SH-SY5Y (cell line): ENCODE measurements at regions not wholly inside any gene's neighbourhood (a gene's known extent, or its start where the extent isn't known, plus 50 kb on each side); places are given as distances from the start of the nearest gene placed in this dataset.

Source experiments
- GATA2 ChIP-seq: IDR thresholded peaks from 2 replicates; pipeline ENCODE4 v1.6.1; 2011; ENCODE audit warnings: mild to moderate bottlenecking, low read depth, low read length
- GATA3 ChIP-seq: IDR thresholded peaks from 2 replicates; pipeline ENCODE4 v1.6.1; 2011; ENCODE audit warnings: low read depth, mild to moderate bottlenecking, low read length, moderate library complexity

GRCh38 chr14:89504602-89505313 lies 87.7 kb upstream of the FOXN3 start:
- TF ChIP-seq GATA3 (no peak), GATA2 (no peak)

DNA sequence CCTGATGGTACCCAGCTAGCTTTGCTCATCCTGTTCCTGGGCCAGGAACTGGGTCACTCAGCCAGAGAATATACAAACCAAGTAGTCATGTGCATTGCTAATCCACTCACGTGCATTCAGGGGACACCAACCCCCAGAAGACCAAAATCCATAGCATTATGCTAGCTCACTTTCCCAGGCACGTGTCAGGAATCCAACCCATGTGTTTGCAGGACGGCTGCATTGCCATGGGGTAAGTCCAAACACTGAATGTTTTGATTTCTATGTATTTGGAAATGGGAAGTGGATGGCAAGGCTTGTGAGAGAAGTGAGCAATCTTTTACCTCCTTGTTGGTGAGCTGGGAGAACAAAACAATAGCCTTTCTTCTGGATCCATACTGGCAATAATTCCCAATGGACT lies 87.1 kb upstream of the FOXN3 start:
- no peak for TF ChIP-seq GATA3
- TF ChIP-seq GATA2 = no peak

DNA sequence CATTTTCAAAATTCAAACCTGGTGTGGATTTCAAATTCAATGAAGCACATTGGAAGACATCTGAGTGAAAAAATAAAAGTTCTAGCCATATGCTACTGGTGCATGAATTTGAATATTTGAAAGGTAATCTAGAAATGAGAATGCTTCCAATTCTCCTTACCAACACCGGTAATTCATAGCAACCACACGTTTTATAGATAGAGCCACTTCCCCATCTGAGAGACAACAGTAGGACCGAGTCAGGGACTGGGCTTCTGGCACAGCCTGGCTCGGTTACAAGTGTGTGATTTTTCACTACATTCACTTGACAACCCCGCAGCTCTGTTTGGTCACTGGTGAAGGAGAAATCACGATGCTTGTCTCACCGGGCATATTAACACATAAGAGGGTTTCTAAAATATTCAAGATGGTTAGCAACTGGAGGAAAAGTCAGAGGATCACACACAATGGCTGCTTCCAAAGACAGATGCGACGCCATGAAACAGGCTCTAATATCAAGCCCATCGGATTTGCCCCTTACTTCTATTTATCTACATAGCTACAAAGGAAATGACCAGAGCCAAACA lies 86.5 kb upstream of the FOXN3 start:
- TF ChIP-seq GATA3 = no peak
- TF ChIP-seq GATA2 = no peak

GRCh38 chr14:89502966-89503365 lies 85.9 kb upstream of the FOXN3 start:
- TF ChIP-seq GATA2 = no peak
- TF ChIP-seq GATA3 = no peak

DNA sequence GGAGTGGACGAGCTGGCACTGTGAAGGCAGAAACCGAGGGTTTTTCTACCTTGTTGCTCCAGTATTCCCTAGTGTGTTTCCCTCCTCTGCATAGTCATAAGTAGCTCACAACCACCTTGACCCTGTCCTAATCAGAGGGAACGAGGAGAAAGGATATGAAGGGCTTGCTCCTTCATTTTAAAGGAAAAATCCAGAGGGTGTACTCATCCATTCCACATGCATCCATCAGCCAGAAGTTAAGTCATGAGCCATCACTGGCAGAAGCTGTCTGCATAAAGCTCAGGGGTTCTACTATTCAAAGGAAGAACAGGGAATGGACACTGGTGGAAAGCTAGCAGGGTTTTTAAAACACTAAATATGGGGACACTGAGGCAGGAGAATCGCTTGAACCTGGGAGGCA lies 84.3 kb upstream of the FOXN3 start:
- TF ChIP-seq GATA2 = no peak
- TF ChIP-seq GATA3 = no peak

- no peak for TF ChIP-seq GATA3
- no peak for TF ChIP-seq GATA2
These were observed 83.3 kb upstream of the FOXN3 start for GRCh38 chr14:89500303-89500702.

DNA sequence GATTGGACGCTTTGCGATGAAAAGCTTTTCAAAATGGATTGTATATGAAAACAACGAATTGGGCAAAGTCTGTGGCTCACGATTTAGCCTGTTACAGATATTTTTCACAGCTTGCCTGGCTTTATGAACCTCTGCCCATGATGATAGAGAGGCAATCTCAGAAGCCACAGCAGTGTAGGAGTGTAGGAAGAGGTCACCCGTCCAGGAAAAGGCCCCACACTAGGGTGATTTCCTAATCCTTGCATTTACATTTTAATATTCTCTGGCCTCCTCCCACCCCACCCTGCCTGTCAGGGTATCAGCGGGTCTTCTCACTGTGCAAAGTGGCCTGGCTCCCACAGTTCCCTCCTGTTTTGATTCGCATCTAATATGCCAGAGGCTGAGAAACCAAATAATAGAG lies 81.8 kb upstream of the FOXN3 start:
- no peak for TF ChIP-seq GATA3
- TF ChIP-seq GATA2 = no peak

DNA sequence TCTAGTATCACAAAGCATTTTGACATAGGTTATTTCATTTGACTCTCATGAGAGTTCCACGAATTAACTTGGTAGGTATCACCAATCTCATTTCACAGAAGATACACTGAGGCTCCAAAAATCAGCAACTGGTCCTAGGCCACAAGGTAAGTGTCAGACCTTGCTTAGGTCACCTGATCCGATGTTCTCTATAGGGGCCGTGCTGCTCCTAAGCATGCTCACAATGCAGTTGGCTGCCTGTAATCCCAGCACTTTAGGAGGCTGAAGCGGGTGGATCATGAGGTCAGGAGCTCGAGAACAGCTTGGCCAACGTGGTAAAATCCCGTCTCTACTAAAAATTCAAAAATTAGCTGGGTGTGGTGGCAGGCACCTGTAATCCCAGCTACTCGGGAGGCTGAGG lies 78.7 kb upstream of the FOXN3 start:
- TF ChIP-seq GATA3 = no peak

DNA sequence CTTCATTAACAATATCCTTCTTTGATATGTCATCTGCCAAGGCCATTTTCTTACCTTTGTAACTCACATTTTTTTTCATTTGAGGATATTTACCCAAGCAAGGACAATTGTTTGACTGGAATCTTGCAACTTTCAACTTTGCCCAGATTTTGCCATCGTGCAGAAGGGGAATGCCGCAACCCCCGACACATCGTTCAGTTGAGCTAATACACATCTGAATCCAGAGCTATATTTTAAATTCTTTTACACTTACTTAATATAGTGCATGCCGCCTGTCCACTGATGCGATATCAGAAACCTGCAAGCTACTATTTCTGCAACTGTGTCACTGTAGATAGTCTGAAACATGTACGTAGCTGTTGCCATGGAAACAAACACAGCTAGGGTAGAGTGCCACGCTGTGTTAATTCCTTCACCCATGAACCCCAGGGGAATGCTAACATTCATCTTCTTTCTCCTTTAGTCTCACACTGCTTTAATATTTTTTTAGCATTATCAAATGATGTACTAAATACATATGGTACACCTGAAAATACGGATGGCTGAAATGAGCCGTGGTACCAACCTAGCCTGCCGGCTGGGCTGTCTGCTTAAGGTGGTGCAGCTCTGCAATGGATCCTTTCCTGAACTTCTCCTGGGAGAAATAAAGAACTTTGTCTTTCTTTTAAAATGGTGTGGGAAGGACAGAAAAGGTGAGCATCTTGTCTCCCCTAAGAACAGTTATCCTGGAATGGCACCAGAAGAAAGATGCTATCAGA lies 77.0 kb upstream of the FOXN3 start:
- no peak for TF ChIP-seq GATA2
- no peak for TF ChIP-seq GATA3

- TF ChIP-seq GATA2 (no peak), GATA3 (no peak)
These were observed 76.4 kb upstream of the FOXN3 start for GRCh38 chr14:89493406-89493805.

DNA sequence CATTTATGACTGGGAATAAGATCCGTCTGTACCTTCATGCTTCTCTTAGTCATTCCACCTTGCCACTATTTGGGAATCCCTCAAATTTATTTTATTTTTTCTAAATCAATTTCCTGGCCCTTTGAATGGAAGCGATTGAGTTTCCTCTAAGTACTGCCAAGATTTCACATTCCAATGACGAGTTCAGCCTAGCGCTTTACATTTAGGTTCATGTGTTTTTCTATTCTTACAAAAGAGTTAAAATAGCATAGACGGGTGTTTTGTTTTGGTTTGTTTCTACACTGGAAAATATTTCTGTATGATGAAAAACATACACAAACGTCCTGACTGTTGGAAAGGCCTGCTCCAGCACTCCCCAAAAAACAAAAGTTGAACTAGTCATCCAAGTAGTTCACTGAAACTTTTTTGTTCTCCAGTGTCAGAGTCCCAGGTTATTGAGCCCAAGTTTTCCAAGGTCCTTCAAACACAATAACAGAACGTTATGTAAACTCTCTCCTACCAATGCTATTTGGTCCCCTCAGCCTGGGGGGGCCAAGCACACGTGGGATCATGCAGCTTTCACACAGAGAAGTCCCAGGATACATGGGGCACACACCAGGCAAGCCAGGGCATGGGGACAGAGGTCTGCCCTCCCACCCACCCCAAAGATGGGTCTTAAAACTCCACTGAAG lies 74.8 kb upstream of the FOXN3 start:
- no peak for TF ChIP-seq GATA3
- TF ChIP-seq GATA2 = no peak

DNA sequence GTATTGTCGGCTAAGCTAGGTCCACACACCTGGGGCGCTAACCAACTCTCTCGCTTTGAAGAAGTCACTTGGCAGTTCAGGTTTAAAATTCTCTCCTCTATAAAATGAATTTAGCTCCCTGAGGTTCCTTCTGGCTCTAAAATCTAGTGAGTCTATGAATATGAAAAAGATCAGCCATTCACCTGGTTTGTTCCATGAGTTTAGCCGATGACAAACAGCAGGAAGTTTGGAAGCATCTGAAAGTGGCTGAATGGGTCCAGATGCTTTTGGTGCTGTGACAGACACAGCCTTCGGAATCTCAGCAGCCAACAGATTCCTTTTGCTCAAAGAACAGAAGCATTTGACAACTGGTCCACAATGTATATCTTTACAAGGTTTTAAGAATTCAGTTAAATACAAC lies 73.4 kb upstream of the FOXN3 start:
- TF ChIP-seq GATA2 (no peak), GATA3 (no peak)

DNA sequence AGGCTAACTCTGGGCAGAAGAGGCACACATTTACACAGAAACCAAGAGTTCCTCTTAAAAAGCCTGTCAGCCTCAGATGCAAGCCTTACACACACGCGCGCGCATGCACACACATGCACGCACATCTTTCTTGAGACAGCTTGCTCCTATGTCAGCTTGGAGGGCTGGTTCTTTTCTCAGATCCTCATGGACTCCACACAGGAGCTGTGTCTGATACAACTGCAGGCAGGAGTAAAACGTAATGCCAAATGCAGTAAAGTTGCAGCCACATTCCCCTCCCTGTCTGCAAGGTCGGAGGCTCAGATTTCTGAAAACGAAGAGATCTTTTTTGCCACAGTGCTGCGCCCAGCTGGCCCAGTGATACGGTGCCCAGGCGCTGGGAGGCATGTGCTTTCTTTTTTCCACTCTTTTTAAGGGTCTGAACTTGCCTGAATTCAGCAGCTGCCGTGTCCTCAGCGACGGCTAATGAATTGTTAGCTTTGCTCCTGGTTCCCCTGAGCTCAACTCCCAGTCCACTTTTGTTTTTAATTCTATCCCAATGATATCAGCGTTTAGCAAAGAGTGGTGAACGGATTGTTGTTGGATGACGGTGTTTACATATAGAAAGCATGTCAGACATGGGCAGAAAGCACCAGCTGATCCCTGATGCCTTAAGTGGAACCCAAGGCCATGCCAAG lies 72.9 kb upstream of the FOXN3 start:
- TF ChIP-seq GATA2 (no peak), GATA3 (no peak)

DNA sequence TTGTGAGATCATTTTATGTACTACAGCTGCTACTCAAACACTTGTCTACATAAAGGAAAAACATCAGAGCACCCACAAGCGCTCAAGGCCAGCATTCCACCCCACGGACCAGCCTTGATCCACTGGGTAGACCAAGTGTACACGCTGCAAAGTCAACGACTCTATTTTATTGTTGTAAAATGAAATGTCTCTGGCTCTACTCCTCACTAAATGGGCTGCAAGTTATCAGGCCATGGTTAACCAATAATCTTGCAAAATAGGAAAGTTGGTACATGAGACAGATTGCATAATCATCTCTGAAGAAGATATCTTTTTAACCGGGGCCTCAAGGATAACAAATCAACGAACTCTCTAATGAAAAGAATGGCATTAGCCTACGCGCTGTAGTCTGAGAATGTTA lies 69.9 kb upstream of the FOXN3 start:
- TF ChIP-seq GATA3 = no peak
- no peak for TF ChIP-seq GATA2
